Keratinocyte (primary cell): ENCODE measurements at regions not wholly inside any gene's neighbourhood (a gene's known extent, or its start where the extent isn't known, plus 50 kb on each side); places are given as distances from the start of the nearest gene placed in this dataset.

Experiments used
- DNase-seq: peaks from one replicate; pipeline ENCODE4 v3.0.0-alpha.2; 2011; ENCODE audit warnings: low read depth, missing footprints, low spot score
- FAIRE-seq: peaks from 2 replicates; lab custom pipeline; 2011; peaks lifted over from hg19 to GRCh38; lab: Jason Lieb, UNC
- H2AFZ ChIP-seq: 2 replicates; pipeline ENCODE4 v1.6.0; 2012; ENCODE audit warnings: low read length, control low read depth, inconsistent platforms; ENCODE audit not compliant: control insufficient read depth
- H3K27ac ChIP-seq: 2 replicates; pipeline ENCODE4 v1.5.1; 2011; ENCODE audit warnings: low read length; ENCODE audit not compliant: control insufficient read depth, insufficient read depth
- H3K27me3 ChIP-seq: 3 replicates; pipeline ENCODE4 v1.6.0; 2011; ENCODE audit warnings: low read length; ENCODE audit not compliant: control insufficient read depth, insufficient read depth; ENCODE audit errors: extremely low read depth
- H3K36me3 ChIP-seq, 2 experiments: 2 replicates in 1 of 2; 3 replicates in 1 of 2; pipeline ENCODE4 v1.5.1; 2011; ENCODE audit warnings: low read length in 2 of 2, mild to moderate bottlenecking in 1 of 2; ENCODE audit not compliant: control insufficient read depth in 2 of 2, insufficient read depth in 2 of 2; ENCODE audit errors: extremely low read depth in 1 of 2
- H3K4me1 ChIP-seq: 3 replicates; pipeline ENCODE4 v1.5.1; 2011; ENCODE audit warnings: low read length; ENCODE audit not compliant: control insufficient read depth, insufficient read depth; ENCODE audit errors: extremely low read depth
- H3K4me2 ChIP-seq: 3 replicates; pipeline ENCODE4 v1.6.0; 2011; ENCODE audit warnings: low read depth, low read length; ENCODE audit not compliant: control insufficient read depth, insufficient read depth; ENCODE audit errors: extremely low read depth
- H3K4me3 ChIP-seq, 3 experiments: fragments of 200-600 bp in 1 of 3; sonication (generic) in 1 of 3; 2 replicates in 2 of 3; 3 replicates in 1 of 3; pipeline ENCODE4 v1.5.1; 2011 to 2016; ENCODE audit warnings: low read length in 3 of 3, mild to moderate bottlenecking in 3 of 3, control low read depth in 2 of 3, inconsistent platforms in 1 of 3, low read depth in 1 of 3, mixed read lengths in 1 of 3, mixed run types in 1 of 3, moderate library complexity in 1 of 3; ENCODE audit not compliant: control insufficient read depth in 2 of 3, insufficient read depth in 2 of 3; ENCODE audit errors: extremely low read depth in 1 of 3
- H3K79me2 ChIP-seq: 2 replicates; pipeline ENCODE4 v1.6.0; 2012; ENCODE audit warnings: low read length; ENCODE audit not compliant: control insufficient read depth, insufficient read depth
- H3K9ac ChIP-seq: 3 replicates; pipeline ENCODE4 v1.6.0; 2011; ENCODE audit warnings: low read length; ENCODE audit not compliant: control insufficient read depth, insufficient read depth; ENCODE audit errors: extremely low read depth
- H3K9me1 ChIP-seq: 3 replicates; pipeline ENCODE4 v1.6.0; 2011; ENCODE audit warnings: low read length; ENCODE audit not compliant: control insufficient read depth, insufficient read depth; ENCODE audit errors: extremely low read depth
- H3K9me3 ChIP-seq: 2 replicates; pipeline ENCODE4 v1.5.1; 2012; ENCODE audit warnings: low read depth, low read length; ENCODE audit not compliant: control insufficient read depth
- H4K20me1 ChIP-seq: 3 replicates; pipeline ENCODE4 v1.6.0; 2011; ENCODE audit warnings: low read length; ENCODE audit not compliant: control insufficient read depth, insufficient read depth; ENCODE audit errors: extremely low read depth
- CTCF ChIP-seq, 3 experiments: IDR thresholded peaks in 1 of 3; conservative IDR thresholded peaks in 1 of 3; optimal IDR thresholded peaks in 1 of 3; 2 replicates in 2 of 3; 3 replicates in 1 of 3; pipeline versions ENCODE3 to v1.5.1; 2011; ENCODE audit warnings: low read length in 3 of 3, mild to moderate bottlenecking in 3 of 3, moderate library complexity in 2 of 3, control low read depth in 1 of 3, inconsistent platforms in 1 of 3; ENCODE audit not compliant: insufficient read depth in 2 of 3; ENCODE audit errors: extremely low read depth in 1 of 3
- EZH2 ChIP-seq: IDR thresholded peaks from one replicate; pipeline ENCODE4 v1.6.1; 2012; ENCODE audit warnings: inconsistent platforms, mild to moderate bottlenecking, low read length, moderate library complexity
- dilution Hi-C: fragments of 300-500 bp; cut with MboI; formaldehyde crosslinking; loops from one replicate; pipeline ENCODE4 v1.7.0; 2020; ENCODE audit warnings: low sequenced_read_pairs; ENCODE audit not compliant: extremely low pct_ligation_motif_present

DNA sequence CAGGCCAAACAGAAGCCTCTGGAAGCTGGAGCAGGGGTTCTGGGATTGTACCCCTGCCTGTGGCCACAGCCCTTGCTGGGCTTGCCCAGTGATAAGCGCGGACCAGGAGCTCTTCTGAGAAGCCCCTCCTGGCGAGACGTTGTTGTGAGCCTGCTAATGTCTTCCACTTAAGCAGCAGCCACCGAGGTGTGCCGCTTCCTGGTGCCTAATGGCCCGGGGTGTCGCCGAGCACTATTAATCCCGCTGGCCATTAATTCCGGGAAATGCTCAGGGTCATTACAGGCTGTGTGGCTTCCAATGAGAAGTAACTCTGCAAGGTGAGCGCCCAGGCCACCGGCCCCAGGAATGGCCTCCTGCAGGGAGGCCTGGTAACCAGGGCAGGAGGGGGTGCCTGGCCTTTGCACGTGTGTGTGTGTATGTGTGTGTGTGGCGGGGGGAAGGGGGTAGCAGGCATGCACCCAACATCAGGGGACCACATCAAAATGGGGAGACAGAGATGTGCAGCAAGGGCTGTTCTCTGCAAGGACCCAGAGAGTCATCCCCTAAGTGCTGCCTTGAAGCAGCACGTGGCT is 175.0 kb downstream of the URI1 start:
- H3K4me2 ChIP-seq = no peak overlapping the region
- H3K27me3 ChIP-seq = no peaks in the 10 kb centered on the region
- peaks cover 6% of the 10 kb centered on the region for H3K9me3 ChIP-seq
- H3K79me2 ChIP-seq = no peaks in the 10 kb centered on the region
- dilution Hi-C loops = no loop called here
- H2AFZ ChIP-seq = no peak overlapping the region
- no peaks in the 10 kb centered on the region for H3K36me3 ChIP-seq
- no peaks in the 10 kb centered on the region for H3K9me1 ChIP-seq
- no peaks in the 10 kb centered on the region for H3K4me1 ChIP-seq
- DNase-seq (no peak), FAIRE-seq (no peak)
- H3K4me3 ChIP-seq = no peak overlapping the region
- TF ChIP-seq EZH2 = no peak
- no peak for TF ChIP-seq CTCF (optimal IDR thresholded peaks at IDR 0.05 in 1 of 3, IDR thresholded peaks at IDR 0.05 in 1 of 3, conservative IDR thresholded peaks at IDR 0.05 in 1 of 3; ENCODE audit: extremely low read depth in 1 of 3, insufficient read depth in 2 of 3, low read length in 3 of 3)
- H3K27ac ChIP-seq = no peak overlapping the region
- H4K20me1 ChIP-seq = no peaks in the 10 kb centered on the region
- H3K9ac ChIP-seq = no peak overlapping the region

GRCh38 chr19:30117636-30118145 is 175.7 kb downstream of the URI1 start:
- no peak for DNase-seq
- no peaks in the 10 kb centered on the region for H3K36me3 ChIP-seq
- H3K4me3 ChIP-seq = no peak overlapping the region
- dilution Hi-C loops = no loop called here
- no peak overlapping the region for H3K27ac ChIP-seq
- H4K20me1 ChIP-seq = no peaks in the 10 kb centered on the region
- no peak for TF ChIP-seq CTCF (optimal IDR thresholded peaks at IDR 0.05 in 1 of 3, IDR thresholded peaks at IDR 0.05 in 1 of 3, conservative IDR thresholded peaks at IDR 0.05 in 1 of 3; ENCODE audit: extremely low read depth in 1 of 3, insufficient read depth in 2 of 3, low read length in 3 of 3)
- TF ChIP-seq EZH2 = no peak
- no peaks in the 10 kb centered on the region for H3K79me2 ChIP-seq
- H3K9me1 ChIP-seq = no peaks in the 10 kb centered on the region
- no peaks in the 10 kb centered on the region for H3K27me3 ChIP-seq
- H3K4me1 ChIP-seq = no peaks in the 10 kb centered on the region
- H3K9me3 ChIP-seq = peaks cover 6% of the 10 kb centered on the region
- H2AFZ ChIP-seq = no peak overlapping the region
- FAIRE-seq = no peak
- no peak overlapping the region for H3K9ac ChIP-seq
- H3K4me2 ChIP-seq = no peak overlapping the region
